Subcutaneous abdominal adipose tissue (tissue), 5 donors: ENCODE measurements at regions not wholly inside any gene's neighbourhood (a gene's known extent, or its start where the extent isn't known, plus 50 kb on each side); places are given as distances from the start of the nearest gene placed in this dataset.

Experiments used
- H3K27ac ChIP-seq: one replicate; pipeline ENCODE4 v1.7.0; 2013; ENCODE audit warnings: low read depth, mild to moderate bottlenecking, inconsistent platforms, low read length, moderate library complexity
- H3K27me3 ChIP-seq, 5 donors: one replicate each; pipeline ENCODE4 v1.7.0; 2013; ENCODE audit warnings: low read length in 5 of 5, inconsistent platforms in 1 of 5; ENCODE audit not compliant: control insufficient read depth in 5 of 5, insufficient read depth in 4 of 5
- H3K36me3 ChIP-seq, 5 donors: one replicate each; pipeline ENCODE4 v1.7.0; 2013; ENCODE audit warnings: low read length in 5 of 5; ENCODE audit not compliant: control insufficient read depth in 5 of 5, insufficient read depth in 5 of 5
- H3K4me1 ChIP-seq, 5 donors: one replicate each; pipeline ENCODE4 v1.7.0; 2013; ENCODE audit warnings: low read length in 5 of 5, mild to moderate bottlenecking in 3 of 5, moderate library complexity in 1 of 5; ENCODE audit not compliant: control insufficient read depth in 5 of 5, insufficient read depth in 5 of 5
- H3K4me3 ChIP-seq, 5 donors: one replicate each; pipeline ENCODE4 v1.7.0; 2013; ENCODE audit warnings: low read length in 5 of 5, low read depth in 1 of 5
- H3K9ac ChIP-seq, 5 donors: one replicate each; pipeline ENCODE4 v1.7.0; 2013; ENCODE audit warnings: low read length in 5 of 5, mild to moderate bottlenecking in 4 of 5, moderate library complexity in 3 of 5
- H3K9me3 ChIP-seq, 5 donors: one replicate each; pipeline ENCODE4 v1.7.0; 2013; ENCODE audit warnings: low read length in 5 of 5; ENCODE audit not compliant: control insufficient read depth in 5 of 5
- donor health status: healthy.
- donor health status: healthy.
- donor health status: healthy.
- donor health status: healthy.
- donor health status: healthy.

DNA sequence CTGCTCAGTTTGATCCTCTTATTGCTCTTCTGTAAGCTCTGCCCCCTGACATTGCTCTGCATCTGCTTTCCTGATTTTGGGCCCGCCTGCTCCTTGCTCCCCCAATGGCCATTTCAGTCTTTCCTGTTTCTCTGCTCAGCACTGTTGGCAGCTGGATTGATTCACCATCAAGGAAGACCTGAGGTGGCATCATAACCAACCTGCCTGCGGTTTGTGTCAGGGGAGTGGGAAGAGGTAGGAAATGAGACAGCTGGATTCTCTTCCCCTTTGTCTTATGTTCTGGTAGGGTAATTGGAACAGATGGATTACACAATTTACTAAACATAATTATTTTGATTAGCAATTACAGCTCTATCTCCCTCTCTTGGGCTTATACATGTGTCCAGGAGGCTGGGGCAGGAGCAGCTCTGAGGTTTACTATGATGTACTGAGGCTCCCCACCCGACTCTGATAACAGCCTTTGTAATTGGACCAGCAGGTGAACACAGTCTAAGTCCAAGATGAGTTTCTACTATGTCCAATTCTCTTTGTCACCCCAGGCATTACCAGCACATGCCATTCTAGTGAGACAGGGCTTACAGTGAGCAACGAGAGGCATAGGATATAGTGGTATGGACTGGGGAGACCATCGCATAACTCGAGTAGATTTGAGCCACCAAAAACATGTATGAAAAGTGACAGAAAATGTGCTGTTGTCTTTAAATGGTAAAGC lies 151.8 kb upstream of the MMADHC start:
- Histone ChIP-seq H3K36me3 (no peaks in the 10 kb centered on the region), H3K9ac (no peak overlapping the region), H3K9me3 (no peaks in the 10 kb centered on the region), H3K27me3 (no peaks in the 10 kb centered on the region), H3K27ac (no peak overlapping the region), H3K4me1 (peaks cover 0 to 9% (median 0%) of the 10 kb centered on the region in 5 donors), H3K4me3 (no peak overlapping the region)

DNA sequence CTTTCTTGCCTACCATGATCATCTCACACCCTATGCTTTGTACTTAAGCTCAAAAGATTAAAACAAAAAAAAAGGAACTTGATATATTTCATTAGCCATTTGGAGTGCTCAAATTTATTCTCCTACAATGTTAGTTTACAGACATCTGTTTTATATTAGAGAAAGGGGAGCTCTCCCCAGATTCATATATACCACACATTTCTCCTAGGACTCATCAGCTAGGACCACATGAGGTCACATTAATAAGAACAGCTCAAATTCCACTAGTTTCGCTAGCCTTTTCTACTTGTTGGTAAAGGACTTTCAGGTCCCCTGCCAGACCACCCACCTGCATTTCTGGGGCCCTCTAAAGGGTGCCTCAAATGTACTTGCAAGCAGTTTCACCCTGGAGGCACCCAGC lies 151.2 kb upstream of the MMADHC start:
- Histone ChIP-seq H3K27me3 (no peaks in the 10 kb centered on the region), H3K9me3 (no peaks in the 10 kb centered on the region), H3K36me3 (no peaks in the 10 kb centered on the region), H3K27ac (no peak overlapping the region), H3K9ac (no peak overlapping the region), H3K4me1 (peaks cover 0 to 9% (median 0%) of the 10 kb centered on the region in 5 donors), H3K4me3 (no peak overlapping the region)

DNA sequence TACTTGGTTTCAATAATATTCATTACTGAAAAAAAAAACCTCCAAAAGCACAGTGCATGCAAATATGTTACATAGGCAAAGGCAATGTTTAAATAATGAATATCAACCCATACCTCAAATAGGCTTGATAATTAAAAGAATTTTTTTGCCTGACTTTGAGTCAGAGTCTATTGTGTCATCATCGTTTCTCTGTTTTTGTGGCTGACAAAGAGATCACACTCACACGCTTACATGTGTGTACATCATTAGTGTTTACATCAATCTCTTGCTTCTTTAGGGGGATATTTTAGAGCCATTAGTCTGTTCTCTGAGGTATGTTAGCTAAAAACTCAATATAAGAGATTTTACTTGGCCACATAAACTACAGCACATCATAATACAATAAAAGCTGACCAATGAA lies 150.3 kb upstream of the MMADHC start:
- Histone ChIP-seq H3K4me3 (no peak overlapping the region), H3K4me1 (peaks cover 0 to 9% (median 0%) of the 10 kb centered on the region in 5 donors), H3K27me3 (no peaks in the 10 kb centered on the region), H3K36me3 (no peaks in the 10 kb centered on the region), H3K9me3 (no peaks in the 10 kb centered on the region), H3K9ac (no peak overlapping the region), H3K27ac (no peak overlapping the region)

DNA sequence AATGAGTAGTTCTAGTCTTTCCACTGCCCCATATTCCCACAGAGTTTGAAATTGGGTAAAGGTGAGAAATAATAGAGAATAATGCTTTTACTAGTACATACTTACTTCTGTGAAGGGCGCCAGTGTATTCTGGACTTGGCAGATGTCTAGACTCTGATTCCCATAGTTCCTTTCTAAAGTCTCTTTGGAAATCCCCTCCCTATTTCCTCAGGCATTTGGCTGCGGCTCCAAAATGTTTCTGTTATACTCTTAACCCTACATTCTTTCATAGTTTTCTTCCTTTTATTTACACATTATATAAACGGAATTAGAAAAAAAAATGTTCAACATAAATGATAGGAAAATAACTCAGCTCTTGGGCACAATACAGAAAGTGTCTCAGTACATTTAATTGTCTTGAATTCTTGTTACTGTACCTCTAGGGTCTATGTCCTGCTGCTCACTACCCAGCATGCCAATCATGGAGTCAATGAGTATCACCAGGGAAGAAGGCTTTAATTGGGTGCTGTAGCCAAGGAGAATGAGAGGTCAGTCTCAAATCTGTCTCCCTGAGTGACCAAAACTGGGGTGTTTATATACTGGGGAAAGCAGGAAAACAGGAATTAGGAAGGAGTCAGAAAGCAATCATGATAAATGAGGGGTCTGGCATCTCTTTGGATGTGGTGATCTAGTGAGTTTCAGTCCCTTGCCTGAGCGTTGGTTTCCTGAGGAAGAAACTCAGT lies 147.8 kb upstream of the MMADHC start:
- H3K4me3 ChIP-seq: peak overlapping the region in 1 of 5 donors; percentile 31
- H3K4me1 ChIP-seq: peaks cover 0 to 9% (median 0%) of the 10 kb centered on the region in 5 donors
- H3K9ac ChIP-seq: no peak overlapping the region
- H3K36me3 ChIP-seq: no peaks in the 10 kb centered on the region
- no peaks in the 10 kb centered on the region for H3K9me3 ChIP-seq
- H3K27ac ChIP-seq: no peak overlapping the region
- H3K27me3 ChIP-seq: no peaks in the 10 kb centered on the region

DNA sequence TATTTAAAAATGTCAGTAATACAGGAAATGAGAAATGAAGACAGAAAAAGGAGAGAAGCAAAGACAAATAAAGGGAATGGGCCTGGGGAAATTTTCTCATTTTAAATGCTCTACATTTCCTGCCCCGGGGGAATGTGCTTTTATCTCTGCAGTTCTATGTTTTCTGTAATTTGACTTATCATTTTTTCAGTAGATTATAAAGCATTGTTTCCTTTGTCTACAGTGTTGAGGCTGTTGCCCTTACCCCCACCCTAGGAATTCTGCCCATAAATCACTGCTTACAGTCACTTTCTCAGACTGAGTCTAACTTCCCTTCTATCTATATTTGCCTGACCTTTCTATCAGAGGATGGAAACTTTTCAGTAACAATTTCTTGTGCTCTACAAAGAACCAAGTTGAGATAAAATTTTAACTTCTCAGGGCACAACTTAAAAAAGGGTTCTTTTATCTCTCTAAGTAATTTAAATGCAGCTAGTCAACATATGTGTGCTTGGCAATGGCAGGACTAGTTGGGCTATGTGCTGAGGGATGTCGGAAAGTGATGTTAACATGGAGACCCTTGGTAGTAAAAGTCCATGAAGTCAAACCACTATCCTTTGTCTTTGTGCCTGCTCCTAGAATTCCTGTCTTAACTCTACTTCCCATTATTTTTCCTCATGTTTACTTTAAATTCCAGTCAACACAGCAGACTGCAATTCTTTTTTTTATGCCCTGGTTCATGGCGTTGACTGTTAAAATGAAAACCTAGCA lies 146.5 kb upstream of the MMADHC start:
- Histone ChIP-seq H3K27ac (no peak overlapping the region), H3K36me3 (no peaks in the 10 kb centered on the region), H3K27me3 (no peaks in the 10 kb centered on the region), H3K4me1 (peaks cover 0 to 9% (median 0%) of the 10 kb centered on the region in 5 donors), H3K9me3 (no peaks in the 10 kb centered on the region), H3K9ac (no peak overlapping the region), H3K4me3 (no peak overlapping the region)

DNA sequence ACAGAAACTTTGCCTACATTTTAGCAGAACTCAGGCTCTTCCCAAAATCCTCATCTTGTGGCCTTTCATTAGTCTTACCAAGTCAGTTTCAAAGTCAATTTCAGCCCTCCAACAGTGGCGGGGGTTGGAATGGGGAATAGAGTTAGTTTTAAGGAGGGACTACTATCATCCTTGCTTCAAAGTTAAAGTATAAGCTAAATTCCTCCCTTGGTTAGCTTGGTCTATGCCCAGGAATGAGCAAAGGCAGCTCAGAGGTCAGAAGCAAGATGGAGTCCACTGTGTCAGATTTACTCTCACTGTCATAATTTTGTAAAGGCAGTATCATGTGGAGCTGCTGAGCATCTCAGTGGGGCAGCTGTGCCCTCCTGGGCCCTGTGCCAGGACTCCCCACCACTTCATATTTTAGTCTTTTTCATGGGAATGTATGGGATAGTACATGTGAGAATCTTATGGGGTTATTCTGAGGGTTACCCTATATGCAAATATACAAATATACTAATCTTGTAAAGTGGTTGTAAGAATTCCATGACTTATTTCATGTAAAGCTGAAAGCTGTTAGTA lies 145.2 kb upstream of the MMADHC start:
- Histone ChIP-seq H3K27me3 (no peaks in the 10 kb centered on the region), H3K4me1 (peaks cover 0 to 9% (median 0%) of the 10 kb centered on the region in 5 donors), H3K9ac (no peak overlapping the region), H3K9me3 (no peaks in the 10 kb centered on the region), H3K36me3 (no peaks in the 10 kb centered on the region), H3K27ac (no peak overlapping the region), H3K4me3 (no peak overlapping the region)

DNA sequence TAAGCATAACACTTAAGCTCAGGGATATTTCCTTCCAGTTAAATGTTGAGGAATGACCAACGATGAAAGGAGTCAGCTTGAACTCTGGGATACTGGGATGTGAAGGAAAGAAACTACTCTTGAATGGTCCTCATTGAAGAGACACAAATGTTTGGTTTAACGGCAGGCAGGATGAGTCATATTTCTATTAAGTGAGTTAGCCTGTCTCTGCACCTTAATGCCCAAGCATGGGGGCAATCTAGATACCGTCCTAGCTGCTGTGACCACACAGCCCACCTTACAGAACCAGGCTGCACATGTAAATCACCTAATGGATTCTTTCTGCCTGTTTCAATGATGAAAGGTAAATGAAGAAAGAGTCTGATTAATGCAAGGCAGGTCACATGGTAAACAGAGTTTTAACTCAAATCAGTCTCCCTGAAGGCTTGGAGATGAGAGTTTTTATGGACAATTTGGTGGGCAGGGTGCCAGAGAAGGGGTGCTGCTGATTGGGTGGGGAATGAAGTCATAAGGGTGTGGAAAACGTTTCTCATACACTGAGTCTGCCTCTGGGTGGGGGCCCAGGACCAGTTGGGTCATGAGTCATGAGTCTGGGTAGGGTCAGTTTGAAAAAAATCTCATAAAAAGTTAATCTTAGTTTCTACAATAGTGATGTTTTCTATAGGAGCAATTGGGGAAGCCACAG lies 144.6 kb upstream of the MMADHC start:
- Histone ChIP-seq H3K36me3 (no peaks in the 10 kb centered on the region), H3K9me3 (no peaks in the 10 kb centered on the region), H3K4me1 (peaks cover 0 to 9% (median 0%) of the 10 kb centered on the region in 5 donors), H3K27me3 (no peaks in the 10 kb centered on the region), H3K27ac (no peak overlapping the region), H3K9ac (no peak overlapping the region), H3K4me3 (no peak overlapping the region)

DNA sequence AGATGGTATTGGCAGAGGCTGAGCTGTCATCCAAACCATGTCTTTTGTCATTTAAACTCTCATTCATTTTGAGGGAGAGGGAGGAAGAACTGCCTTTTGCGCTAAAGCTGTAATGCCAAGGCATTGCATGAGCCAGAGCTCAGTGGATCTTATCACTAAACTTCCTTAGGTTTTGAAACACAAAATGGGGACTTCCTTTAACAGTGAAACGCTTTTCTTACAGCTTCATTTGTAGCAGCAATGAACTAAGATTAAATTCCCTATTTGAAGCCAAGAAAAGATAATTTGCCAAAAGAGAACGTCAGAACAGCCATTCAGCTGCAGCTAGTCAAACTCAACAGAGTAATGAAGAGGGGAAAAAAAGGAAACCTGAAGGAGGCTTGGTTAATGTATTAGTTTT lies 143.5 kb upstream of the MMADHC start:
- no peaks in the 10 kb centered on the region for H3K27me3 ChIP-seq
- H3K27ac ChIP-seq: no peak overlapping the region
- H3K9me3 ChIP-seq: no peaks in the 10 kb centered on the region
- no peaks in the 10 kb centered on the region for H3K36me3 ChIP-seq
- no peak overlapping the region for H3K9ac ChIP-seq
- peaks cover 0 to 9% (median 0%) of the 10 kb centered on the region in 5 donors for H3K4me1 ChIP-seq
- no peak overlapping the region for H3K4me3 ChIP-seq

DNA sequence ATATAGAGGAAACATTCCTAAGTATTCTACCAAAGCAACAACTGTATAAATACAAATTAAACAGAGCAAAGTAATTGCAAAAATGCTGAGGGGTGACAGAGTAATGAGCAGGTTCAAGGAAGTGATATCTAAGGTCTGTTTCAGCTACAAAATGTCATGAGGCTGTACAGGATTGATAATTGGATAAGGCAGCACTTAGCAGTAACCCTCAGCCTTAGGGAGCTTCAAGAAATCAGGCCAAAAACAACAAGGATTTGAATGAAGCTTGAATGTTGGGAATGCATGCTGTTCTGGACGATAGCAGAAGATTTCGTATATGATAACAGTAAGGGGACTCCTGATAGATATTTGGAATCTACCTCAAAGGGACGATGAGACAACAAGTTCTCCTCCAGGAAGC lies 142.0 kb upstream of the MMADHC start:
- Histone ChIP-seq H3K4me1 (no peaks in the 10 kb centered on the region), H3K9me3 (no peaks in the 10 kb centered on the region), H3K27ac (no peak overlapping the region), H3K27me3 (no peaks in the 10 kb centered on the region), H3K36me3 (no peaks in the 10 kb centered on the region), H3K9ac (no peak overlapping the region), H3K4me3 (no peak overlapping the region)
